ENCODE measurements at regions not wholly inside any gene's neighbourhood (a gene's known extent, or its start where the extent isn't known, plus 50 kb on each side); places are given as distances from the start of the nearest gene placed in this dataset.

DNA sequence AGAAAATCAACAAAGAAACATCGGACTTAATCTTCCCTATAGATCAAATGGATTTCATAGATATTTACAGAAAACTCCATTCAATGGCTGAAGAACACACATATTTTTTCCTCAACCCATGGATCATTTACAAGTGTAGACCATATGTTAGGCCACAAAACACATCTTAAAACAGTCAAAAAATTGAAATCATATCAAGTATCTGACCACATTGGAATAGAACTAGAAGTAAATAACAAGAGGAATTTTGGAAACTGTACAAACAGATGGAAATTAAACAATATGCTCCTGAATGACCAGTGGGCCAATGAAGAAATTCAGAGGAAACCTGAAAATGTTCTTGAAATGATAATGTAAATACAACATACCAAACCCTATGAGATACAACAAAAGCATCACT lies 323.1 kb upstream of the GPR149 start:
- DNase-seq: no peak

DNA sequence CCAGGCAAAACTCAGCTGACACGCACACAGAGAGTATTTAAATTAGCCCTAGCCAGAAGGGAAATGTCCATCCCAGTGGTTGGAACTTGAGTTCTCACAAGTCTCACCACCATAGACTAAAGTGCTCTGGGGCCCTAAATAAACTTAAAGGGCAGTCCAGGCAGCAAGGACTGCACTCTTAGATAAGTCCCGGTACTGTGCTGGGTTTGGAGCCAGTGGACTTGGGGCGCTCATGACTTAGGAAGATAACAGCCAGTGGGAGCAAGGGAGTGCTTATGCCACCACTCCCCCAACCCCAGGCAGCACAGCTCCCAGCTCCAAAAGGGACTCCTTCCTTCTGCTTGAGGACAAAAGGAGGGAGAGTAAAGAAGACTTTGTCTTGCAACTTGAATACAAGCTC lies 319.5 kb upstream of the GPR149 start:
- no peak for DNase-seq

DNA sequence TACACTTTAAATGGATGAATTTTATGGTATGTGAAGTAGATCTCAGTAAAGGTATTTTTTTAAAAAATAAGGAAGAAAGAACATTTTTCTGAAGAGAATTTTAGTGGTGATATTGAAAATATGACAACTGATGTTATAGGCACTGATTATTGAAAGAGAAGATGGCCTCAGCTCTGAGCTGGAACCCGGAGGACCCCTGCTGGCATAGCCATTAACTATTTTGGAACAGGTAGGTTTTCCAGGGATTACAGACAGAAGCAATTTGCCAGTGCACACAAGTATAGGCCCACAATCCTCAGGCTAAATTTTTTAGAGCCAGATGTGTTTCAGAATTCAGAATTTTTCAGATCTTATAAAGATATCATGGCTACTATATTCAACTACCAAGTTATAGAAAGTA lies 315.9 kb upstream of the GPR149 start:
- DNase-seq: no peak

DNA sequence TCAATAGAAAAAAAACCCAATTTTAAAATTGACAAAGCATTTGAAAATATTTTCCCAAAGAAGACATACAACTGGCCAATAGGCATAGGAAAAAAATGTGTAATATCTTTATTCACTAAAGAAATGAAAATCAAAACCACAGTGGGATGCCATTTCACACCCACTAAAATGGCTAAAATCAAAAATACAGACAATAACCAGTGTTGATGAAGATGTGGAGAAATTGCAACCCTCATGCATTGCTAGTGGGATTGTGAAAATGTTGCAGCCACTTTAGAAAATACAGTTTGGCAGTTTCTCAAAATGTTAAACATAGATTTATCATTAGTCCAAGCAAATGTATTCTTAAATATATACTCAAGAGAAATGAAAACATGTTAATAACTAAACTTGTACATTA lies 315.1 kb upstream of the GPR149 start:
- DNase-seq: no peak

DNA sequence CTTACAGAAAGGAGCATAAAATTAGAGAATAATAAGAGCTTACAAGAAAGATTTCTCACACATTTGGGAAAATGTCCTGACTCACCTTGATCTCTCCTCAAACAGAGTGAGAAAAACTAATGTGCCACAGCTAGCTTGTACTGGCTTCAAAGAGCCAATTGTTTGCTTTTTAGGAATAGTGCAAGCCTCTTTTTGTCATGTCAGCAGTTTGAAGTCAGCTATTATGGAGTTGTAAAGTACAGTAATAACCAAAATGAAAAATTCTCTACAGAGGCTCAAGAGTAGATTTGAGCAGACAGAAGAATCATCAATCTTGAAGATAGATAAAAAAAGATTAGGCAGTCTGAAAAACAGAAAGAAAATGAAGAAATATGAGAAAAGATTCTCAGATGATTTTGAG lies 313.4 kb upstream of the GPR149 start:
- no peak for DNase-seq

DNA sequence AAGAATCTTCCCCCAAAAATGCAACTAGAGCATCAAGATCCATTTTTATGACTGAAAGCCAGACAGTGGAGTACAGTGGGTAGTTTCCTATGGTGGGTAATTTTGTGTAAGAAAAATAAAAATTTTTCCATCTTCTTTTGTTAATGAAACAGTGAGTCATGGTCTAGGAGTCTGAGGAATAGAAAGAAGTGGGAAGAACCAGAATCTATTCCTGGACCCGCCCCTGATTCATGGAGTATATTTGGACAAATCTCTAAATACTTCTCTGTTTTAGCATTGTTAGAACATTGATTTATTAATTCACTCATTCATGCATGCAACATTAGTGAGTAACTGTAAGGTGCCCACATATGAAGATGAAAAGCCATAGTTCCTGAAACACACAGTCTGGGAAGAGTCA lies 304.5 kb upstream of the GPR149 start:
- no peak for DNase-seq

DNA sequence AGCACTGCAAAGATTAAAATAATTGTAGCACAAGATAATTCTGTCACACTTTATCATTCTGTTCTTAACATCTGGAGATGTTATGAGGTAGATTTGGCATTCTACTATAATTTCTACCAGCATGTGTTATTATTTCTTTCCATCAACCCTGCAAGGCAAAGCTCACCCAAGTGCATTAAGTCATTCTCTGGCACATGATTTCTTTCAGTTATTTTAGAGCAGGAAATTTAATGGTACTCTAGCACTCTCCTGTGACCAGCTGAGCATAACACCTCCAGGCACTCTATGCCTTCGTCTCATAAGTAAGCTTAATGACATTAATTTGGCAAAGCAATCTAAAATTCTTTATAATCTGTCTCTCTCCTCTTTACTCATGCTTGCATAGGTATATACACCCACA lies 300.2 kb upstream of the GPR149 start:
- DNase-seq: no peak

DNA sequence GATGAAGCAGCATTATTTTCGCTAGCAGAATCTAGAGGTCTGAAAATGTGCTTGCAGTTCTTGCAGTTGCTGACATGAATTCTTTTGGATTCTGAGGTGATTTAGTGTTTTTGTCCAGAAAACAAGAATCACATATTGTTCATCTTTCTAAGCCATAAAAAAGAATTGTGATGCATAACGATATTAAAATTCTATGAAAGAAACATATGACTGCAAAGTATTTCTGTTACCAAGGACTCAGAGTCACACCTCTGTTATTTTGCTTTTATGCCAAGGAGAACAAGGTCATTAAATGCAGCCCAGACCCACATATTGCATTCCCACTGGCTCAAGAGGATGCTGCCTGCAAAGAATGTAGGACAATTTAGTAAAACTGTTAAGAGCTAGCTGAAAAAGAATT lies 299.8 kb upstream of the GPR149 start:
- no peak for DNase-seq

DNA sequence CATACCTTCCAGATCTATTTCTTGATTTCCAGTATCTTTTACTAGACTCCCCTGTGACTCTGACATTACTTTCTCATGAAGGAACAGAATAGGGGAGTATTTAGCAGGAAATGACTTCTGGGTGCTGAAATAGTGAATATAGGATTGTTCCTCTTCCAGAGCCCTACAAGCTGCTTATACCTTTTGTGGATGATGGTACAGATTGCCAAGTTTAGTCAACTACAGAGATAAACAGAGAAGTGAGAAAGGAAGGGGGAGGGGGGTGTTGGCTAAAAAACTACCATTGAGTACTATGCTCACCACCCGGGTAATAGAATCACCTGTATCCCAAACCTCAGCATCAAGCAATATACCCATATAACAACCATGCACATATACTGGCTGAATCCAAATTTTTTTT lies 298.3 kb upstream of the GPR149 start:
- no peak for DNase-seq

DNA sequence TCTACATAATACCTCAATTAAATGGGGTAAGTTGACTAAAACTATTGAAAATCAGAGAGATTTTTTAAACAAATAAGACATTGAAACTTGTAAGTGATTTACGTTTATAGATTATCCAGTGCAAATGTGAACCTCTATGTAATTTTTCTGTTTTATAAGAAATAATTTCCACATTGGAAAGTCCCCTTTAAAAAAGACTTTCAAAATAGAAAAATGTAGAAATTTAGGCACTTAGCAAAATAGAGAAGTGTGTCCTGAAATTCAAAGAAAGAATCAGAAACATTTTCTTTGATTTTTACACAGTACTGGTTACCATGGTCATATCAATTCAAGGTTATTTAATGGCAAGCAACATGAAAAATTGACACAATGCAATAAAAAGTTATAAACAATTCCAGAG lies 290.9 kb upstream of the GPR149 start:
- no peak for DNase-seq

DNA sequence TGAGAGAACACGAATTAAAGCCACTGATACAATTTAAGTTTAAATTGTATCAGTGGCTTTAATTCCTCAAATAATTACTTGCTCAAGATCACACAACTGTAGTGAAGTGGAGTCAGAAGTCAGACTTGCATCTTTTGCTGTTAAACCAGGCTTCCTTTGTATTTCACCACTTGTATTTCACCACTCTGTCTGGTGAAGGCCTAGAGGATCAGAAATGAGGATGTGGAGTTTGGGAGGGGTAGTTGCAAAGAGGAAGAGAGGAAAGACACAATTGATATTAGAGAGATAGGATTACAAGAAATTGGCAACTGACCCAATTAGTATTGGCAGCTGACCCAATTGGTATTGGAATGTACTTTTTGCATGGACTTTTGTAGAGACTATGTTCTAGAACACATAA lies 288.1 kb upstream of the GPR149 start:
- DNase-seq: no peak

DNA sequence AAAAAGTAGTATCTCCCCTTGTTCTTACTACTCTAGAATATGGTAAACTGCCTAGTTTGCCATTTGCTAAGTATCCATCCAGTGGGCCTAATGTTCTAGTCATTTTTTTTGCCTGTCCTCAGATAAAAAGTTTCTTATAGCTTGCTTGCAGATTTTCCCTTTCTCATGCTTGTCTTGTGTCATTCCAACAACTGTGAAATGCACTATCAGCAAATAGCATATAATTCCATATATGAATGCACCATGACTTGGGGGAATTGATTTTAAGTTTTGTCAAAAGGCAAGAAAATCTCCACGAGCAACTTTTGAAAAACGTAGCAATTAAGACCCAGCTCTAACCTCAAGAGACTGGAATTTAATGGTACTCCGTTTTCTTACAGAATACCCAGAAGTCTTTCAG lies 286.2 kb upstream of the GPR149 start:
- no peak for DNase-seq

DNA sequence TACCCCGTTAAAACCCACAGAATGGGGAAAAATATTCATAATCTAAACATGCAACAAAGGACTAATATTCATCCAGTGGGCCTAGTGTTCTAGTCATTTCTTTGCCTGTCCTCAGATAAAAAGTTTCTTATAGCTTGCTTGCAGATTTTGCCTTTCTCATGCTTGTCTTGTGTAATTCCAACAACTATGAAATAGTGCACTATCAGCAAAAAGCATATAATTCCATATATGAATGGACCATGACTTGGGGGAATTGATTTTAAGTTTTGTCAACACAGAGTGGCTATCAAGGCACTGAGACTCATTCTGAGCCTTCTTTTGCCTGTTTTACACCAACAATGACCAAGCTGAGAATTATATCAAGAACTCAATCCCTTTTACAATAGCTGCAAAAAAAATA lies 278.6 kb upstream of the GPR149 start:
- no peak for DNase-seq

DNA sequence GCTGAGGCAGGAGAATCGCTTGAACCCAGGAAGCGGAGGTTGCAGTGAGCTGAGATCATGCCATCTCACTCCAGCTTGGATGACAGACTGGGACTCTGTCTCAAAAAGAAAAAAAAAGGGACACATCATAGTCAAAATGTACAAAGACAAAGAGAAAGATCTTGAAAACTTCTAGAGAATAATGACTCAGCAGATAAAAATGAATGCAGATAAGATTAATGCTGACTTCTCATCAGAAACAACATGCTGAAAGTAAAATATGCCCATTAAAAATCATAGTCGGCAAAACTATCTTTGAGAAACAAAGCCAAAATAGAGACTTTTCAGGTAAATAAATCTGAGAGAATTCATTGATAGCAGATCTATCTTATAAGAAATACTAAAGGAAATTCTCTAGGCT lies 271.1 kb upstream of the GPR149 start:
- no peak for DNase-seq

DNA sequence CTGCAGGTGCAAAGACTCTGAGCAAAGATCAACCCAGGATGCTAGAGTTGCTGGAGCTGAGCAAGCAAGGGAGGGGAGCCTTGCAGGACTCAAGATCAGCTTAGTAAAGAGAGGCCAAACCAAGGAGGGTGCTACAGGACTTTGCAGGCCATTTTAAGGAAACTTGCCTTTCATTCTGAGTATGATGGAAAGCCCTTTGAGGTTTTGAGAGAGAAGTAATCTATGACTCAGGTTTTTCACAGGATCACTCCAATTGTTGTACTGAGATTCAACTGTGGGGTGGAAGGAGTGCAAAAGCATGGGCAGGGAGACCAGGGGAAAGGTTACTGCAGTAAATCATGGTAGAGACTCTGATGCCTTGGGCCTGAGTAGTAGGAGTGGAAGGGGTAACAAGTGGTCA lies 260.4 kb upstream of the GPR149 start:
- no peak for DNase-seq

DNA sequence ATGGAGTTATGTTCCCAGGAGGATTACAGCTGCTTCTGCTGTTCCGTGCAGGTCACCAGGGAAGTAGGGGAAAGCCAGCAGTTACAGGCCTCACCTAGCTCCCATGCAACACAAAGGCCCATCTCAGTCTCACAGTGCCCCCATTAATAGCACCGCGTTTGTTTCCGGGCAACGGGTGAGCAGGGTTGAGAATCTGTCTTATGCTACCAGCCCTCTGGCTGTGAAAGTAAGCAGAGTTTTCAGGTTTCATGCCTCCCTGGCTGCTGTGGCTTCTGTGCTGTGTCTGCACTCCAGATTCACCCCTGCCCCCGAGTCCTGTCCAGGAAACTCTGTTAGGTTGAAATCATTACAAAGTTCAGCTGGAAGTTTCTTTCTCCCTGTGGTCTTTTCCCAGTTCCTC lies 254.4 kb upstream of the GPR149 start:
- no peak for DNase-seq

DNA sequence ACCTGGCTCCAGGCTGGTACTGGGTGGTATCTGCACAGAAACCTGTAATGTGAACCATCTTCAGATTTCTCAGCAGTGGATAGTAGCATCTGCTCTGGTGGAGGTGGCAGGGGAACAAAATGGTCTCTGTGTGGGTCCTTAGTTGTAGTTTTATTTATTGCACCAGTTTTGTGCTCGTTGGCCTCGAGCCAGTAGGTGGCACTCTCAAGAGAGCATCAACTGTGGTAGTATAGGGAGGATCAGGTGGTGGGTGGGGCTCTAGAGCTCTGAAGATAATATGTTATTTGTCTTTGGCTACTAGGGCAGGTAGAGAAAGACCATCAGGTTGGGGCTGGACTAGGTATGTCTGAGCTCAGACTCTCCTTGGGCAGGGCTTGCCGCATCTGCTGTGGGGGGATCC lies 254.0 kb upstream of the GPR149 start:
- DNase-seq: no peak

DNA sequence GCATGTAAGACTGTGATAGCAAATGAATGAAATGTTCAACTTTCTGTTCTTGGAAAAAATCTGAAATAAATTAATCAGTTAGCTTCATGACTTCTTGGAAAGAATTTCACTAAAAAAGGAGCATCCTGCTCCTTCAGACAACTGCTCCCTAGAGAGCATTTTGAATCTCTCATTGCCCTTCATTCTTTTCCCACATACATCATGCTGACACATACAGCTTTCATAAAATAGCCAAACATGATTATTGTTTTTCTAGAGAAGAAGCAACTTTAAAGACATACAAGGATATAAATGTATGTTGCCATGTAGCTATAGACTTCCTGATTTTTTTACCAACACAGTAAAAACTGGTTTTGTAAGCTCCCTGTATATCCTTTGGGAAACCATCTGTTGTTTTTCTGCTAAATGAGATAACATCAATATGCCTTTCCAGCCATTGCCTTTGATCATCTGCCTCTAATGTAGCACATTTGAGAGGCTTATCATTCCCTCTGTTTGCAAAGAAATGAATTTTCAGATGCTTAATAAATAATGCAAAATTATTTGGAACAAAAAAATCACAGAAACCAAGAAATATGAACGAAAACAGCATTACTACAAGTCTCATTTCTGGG lies 248.2 kb upstream of the GPR149 start:
- DNase-seq: no peak

DNA sequence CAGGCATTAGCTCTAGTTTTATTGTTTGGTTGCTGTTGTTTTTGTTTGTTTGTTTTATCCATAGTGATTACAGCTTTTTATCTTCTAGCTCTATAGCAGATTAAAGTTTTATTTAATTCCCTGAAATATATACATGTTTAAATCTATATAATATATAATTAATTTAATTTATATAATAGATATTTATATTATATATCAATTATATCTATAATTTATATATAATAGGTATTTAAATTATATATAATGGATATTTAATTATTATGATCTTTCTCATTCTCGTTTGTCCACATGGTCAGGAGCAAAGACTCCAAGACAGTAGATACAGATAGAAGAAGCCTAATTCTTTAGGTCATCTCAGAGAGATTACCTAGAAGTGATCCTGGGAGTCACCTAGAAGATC lies 238.8 kb upstream of the GPR149 start:
- no peak for DNase-seq

DNA sequence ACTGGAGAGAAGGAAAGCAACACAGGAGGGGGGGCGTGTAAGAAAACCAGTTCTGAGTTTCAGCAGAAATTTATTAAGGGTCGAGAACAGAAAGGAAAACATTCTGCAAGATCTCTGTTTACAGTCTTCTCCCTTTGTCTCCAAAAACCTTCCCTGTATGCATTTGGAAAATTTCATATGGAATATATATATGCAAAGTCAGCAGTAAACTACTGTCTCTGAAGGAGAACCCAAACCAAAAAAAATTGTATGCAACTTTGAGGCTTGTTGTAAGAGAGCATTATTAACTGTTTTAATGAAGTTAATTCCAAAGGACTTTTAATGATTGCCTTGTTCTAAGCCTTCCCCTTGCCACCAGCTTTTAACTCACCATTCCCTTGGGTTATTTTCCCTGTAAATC lies 238.2 kb upstream of the GPR149 start:
- no peak for DNase-seq

DNA sequence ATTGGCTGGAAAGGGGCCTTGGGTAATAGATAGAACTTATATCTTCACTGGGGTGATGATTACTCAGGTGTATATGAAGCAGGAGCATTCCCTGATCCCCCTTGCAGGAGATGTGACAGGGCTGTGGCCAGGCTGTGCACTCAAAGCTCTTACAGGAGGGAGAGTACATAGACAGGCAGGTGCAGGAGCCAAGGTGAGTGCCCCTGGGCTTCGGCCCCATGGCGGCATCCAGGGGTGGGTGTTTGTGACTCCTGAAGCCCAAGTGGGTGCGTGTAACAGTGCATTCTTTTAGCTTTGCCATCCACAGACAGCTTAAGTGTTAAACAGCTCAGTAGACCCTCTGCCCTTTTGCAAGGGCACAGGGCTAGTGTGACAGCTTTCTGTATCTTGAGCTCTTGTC lies 236.6 kb upstream of the GPR149 start:
- DNase-seq: no peak

DNA sequence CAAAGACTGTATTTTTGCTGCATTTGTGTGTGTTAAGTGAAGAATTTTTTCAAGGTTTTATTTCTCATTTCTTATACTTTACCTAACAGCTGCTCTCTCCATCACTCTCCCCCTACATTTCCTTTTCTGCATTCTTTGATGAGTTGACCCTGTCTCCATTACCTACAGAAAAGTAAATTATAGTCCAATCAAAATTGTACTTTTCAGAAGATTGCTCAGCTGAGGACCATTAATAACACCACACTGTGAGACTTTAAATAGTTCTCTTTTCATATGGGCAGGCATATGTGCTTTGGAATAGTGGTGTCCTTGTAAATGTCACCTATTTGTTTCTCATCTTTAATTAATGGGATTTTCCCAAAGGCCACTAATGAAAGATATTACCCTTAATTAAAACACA lies 234.7 kb upstream of the GPR149 start:
- no peak for DNase-seq

DNA sequence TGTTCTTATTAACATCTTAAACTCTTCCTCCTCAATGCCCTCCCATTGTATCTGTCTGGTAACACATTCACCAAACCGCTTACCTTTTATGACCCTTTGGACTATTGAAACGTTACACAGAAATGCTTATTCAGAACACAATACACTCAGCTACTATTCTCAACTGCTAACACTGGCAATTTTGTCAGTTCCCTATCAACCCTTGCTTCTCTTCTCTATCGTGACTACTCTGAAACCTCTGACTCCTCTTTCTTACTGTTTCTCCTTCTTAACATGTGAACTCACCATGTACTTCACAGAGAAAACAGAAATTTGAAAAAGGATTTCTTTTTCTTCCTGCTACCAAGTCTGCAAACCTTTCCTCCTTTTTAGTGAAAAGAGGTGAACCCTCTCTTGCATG lies 232.9 kb upstream of the GPR149 start:
- no peak for DNase-seq

DNA sequence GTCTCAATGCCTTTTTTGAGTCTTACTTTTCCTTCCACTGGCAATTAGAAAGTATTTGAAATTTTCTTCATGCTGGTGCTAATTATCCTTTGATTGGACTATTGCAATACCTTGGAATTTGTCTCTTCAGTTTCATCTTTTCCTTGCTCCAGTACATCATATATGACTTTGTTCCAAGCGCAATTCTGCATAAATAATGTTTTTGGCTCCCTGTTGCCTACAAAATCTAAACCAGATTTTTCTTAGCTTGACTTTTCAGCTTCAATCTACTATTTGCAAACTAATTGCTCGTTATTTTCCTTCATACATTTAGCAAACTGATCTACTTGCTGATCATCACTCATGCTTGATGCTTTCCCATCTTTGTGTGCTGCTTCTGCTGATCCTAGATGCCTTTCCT lies 230.8 kb upstream of the GPR149 start:
- no peak for DNase-seq

DNA sequence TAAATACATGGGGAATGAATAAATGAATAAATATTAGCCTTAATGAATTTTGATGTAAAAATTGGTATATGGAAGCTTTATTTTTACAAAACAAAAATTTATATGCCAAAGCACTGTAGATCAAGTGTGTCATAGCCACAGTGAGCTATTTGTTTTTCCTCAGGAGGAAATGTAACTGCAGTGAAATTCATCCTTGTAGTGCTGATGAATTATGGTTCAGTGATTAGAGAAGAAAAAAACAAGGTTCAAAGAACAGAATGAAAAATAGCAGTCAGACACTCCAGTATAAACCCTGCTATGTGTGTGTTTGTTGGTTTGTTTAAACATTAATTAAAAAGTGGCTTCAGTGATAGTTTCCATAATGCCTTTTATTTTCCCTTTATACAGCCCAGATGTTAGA lies 228.0 kb upstream of the GPR149 start:
- DNase-seq: no peak

DNA sequence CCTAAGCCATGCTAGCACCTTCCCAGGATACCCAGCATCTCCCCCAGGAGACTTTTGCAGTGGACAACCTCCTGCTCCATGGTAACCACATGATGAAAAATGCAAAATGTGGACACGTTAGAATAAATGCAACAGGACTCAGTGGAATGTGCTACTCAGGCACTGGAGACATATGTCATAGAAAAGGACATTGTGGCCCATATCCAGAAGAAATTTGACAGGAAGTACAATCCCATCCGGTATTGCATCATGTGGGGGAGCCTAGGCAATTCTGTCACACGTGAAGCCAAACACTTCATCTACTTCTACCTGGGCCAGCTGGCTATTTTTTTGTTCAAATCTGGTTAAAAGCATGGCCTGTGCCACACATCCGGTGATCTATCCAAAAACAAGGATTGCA lies 227.2 kb upstream of the GPR149 start:
- DNase-seq: no peak
